Loucy (cell line): ENCODE measurements at regions not wholly inside any gene's neighbourhood (a gene's known extent, or its start where the extent isn't known, plus 50 kb on each side); places are given as distances from the start of the nearest gene placed in this dataset.

Experiments
- EZH2phosphoT487 ChIP-seq: fragments of 200-600 bp; IDR thresholded peaks from 2 replicates; pipeline ENCODE4 v1.6.1; 2018; ENCODE audit warnings: antibody characterized with exemption, mild to moderate bottlenecking, moderate library complexity, borderline replicate concordance
- TF ChIP-seq, protein P1 (sequence below): fragments of 200-600 bp; sonication (generic); conservative IDR thresholded peaks from 2 replicates; pipeline ENCODE4 v1.5.1; 2014; ENCODE audit warnings: mild to moderate bottlenecking, antibody characterized with exemption, low read length

DNA sequence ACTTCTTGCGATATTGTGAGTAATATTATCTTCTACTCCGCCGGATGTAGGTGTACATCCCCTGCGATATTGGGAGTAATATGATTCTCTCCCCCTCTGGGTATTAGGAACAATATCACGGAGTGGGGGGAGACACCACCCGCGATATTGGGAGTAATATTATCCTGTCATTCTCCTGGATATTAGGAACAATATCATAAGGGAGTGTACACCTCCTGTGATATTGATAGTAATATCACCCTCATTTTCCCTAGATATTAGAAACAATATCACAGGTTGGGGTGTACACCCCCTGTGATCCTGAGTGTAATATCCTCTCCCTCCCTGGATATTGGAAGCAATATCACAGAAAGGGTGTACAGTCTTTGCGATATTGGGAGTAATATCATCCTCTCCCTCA lies 64.3 kb upstream of the CEACAM21 start:
- TF ChIP-seq, protein P1, sequence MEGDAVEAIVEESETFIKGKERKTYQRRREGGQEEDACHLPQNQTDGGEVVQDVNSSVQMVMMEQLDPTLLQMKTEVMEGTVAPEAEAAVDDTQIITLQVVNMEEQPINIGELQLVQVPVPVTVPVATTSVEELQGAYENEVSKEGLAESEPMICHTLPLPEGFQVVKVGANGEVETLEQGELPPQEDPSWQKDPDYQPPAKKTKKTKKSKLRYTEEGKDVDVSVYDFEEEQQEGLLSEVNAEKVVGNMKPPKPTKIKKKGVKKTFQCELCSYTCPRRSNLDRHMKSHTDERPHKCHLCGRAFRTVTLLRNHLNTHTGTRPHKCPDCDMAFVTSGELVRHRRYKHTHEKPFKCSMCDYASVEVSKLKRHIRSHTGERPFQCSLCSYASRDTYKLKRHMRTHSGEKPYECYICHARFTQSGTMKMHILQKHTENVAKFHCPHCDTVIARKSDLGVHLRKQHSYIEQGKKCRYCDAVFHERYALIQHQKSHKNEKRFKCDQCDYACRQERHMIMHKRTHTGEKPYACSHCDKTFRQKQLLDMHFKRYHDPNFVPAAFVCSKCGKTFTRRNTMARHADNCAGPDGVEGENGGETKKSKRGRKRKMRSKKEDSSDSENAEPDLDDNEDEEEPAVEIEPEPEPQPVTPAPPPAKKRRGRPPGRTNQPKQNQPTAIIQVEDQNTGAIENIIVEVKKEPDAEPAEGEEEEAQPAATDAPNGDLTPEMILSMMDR = no peak
- no peak for TF ChIP-seq EZH2phosphoT487
